Esophagus squamous epithelium (tissue), 5 donors: ENCODE measurements at regions not wholly inside any gene's neighbourhood (a gene's known extent, or its start where the extent isn't known, plus 50 kb on each side); places are given as distances from the start of the nearest gene placed in this dataset.

ENCODE experiments used
- DNase-seq: peaks from one replicate; lab custom pipeline; 2025; lab: John Stamatoyannopoulos, UW
- H3K27ac ChIP-seq, 4 donors: fragments of 200-600 bp; sonication (generic); one replicate each; pipeline ENCODE4 v1.5.1; 2016 to 2019; ENCODE audit warnings: mild to moderate bottlenecking in 1 of 4
- H3K27me3 ChIP-seq, 4 donors: fragments of 200-600 bp; sonication (generic); 1 replicate in 3 of 4; 2 replicates in 1 of 4; pipeline versions ENCODE4 v1.5.1 to v1.6.0; 2017 to 2021; ENCODE audit warnings: antibody characterized with exemption in 1 of 4
- H3K36me3 ChIP-seq, 3 donors: fragments of 200-600 bp; sonication (generic); one replicate each; pipeline ENCODE4 v1.5.1; 2016 to 2019
- H3K4me1 ChIP-seq, 3 donors: fragments of 200-600 bp; sonication (generic); one replicate each; pipeline ENCODE4 v1.5.1; 2017 to 2019
- H3K4me3 ChIP-seq, 4 donors: fragments of 200-600 bp; sonication (generic); 1 replicate in 3 of 4; 2 replicates in 1 of 4; pipeline ENCODE4 v1.5.1; 2016 to 2019; ENCODE audit warnings: mild to moderate bottlenecking in 2 of 4, moderate library complexity in 1 of 4
- H3K9me3 ChIP-seq, 3 donors: fragments of 200-600 bp; sonication (generic); one replicate each; pipeline ENCODE4 v1.5.1; 2016 to 2019
- CTCF ChIP-seq, 6 experiments: fragments of 450-650 bp in 4 of 6; fragments of 200-600 bp in 2 of 6; sonication (generic) in 2 of 6; IDR thresholded peaks; one replicate each; pipeline ENCODE4 v1.5.1; 2016 to 2019; ENCODE audit warnings: antibody characterized with exemption in 6 of 6, mild to moderate bottlenecking in 4 of 6, moderate library complexity in 4 of 6
- POLR2A ChIP-seq, 4 donors: fragments of 450-650 bp; IDR thresholded peaks; one replicate each; pipeline ENCODE4 v1.6.1; 2017; ENCODE audit warnings: antibody characterized with exemption in 4 of 4, mild to moderate bottlenecking in 4 of 4, moderate library complexity in 3 of 4
- WGBS, 2 donors: methylation state at CpG; one replicate each; pipeline ENCODE4 v1.1.5; 2018; 5-methylcytosine and 5-hydroxymethylcytosine counted together
- intact Hi-C: fragments of 100-400 bp; cut with DNase I; formaldehyde crosslinking; loops from one replicate; pipeline ENCODE4 v1.15.0; 2022
- donor health status: DM: yes; HTN: yes; CAD: no.

DNA sequence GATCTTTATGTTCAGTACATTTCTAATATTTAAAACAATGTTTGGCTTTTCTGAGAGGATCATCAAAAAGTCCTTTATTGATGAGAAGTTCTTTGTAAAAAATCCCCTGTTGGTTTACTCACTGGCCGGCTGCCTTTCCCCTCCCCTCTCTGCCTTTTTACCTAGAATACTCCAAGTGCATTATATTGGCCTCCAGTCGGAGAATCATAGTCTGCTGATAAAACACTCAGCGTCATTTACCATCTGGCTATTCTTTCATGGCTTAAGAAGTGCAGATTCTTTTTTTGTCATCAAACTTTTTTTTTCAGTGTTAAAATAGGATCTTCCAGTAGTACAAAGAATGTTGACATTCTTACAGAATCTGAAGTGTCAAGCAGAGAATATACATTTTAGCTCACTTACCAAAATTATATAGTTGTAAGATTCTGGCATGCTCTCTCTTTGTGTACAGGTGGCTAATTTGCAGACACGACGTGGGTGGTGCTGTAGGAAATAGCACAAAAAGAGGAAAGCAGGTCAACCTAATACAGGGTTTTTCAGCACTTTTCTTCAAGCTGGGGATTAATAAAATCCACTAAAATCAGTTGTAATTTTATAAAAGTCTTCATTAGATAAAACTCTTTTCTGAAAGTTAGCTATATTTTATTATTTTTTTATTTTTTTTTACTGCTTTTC is 731.8 kb downstream of the KCTD8 start:
- Histone ChIP-seq H3K27ac (no peak overlapping the region), H3K4me1 (no peaks in the 10 kb centered on the region), H3K36me3 (no peaks in the 10 kb centered on the region), H3K9me3 (no peaks in the 10 kb centered on the region), H3K4me3 (no peak overlapping the region), H3K27me3 (no peaks in the 10 kb centered on the region)
- intact Hi-C loops, result no loop called here
- TF ChIP-seq POLR2A (IDR thresholded peaks at IDR 0.05), result no peak
- no peak for TF ChIP-seq CTCF (IDR thresholded peaks at IDR 0.05)
- DNase-seq, result no peak
- 33 to 50% methylated on average over 5 of the region's 5 CpGs for WGBS, 2 donors

DNA sequence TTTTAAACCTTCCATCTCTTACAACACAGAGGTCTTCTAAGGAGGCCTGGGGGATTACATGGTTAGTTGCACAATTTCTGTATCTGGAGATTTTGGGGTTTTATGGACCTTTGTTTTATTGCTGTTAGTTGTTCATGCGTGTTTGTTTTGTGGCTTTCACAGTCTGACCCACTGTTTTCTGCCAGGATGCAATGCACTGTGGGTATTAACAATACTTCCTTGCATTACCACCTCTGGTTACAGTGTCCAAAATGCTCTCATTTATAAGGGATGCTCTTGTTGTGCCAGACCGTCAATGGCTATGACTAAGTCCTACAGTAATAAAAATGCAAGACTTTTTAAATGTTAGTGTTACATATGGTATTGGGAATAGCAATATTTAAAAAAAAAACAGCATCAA is 730.2 kb downstream of the KCTD8 start:
- Histone ChIP-seq H3K4me1 (no peaks in the 10 kb centered on the region), H3K27me3 (no peaks in the 10 kb centered on the region), H3K36me3 (no peaks in the 10 kb centered on the region), H3K4me3 (no peak overlapping the region), H3K27ac (no peak overlapping the region), H3K9me3 (no peaks in the 10 kb centered on the region)
- TF ChIP-seq POLR2A (IDR thresholded peaks at IDR 0.05), result no peak
- TF ChIP-seq CTCF (IDR thresholded peaks at IDR 0.05), result no peak
- 63 to 88% methylated on average over 2 of the region's 2 CpGs for WGBS, 2 donors
- no peak for DNase-seq
- intact Hi-C loops, result no loop called here

- DNase-seq, result no peak
- Histone ChIP-seq H3K27me3 (no peaks in the 10 kb centered on the region), H3K4me1 (no peaks in the 10 kb centered on the region), H3K27ac (no peak overlapping the region), H3K4me3 (no peak overlapping the region), H3K9me3 (peaks cover 0 to 3% (median 0%) of the 10 kb centered on the region in 3 donors), H3K36me3 (no peaks in the 10 kb centered on the region)
- no peak for TF ChIP-seq CTCF (IDR thresholded peaks at IDR 0.05)
- 40 to 51% methylated on average over 7 to 9 of the region's 9 CpGs for WGBS, 2 donors
- intact Hi-C loops, result no loop called here
These were observed 715.7 kb downstream of the KCTD8 start for GRCh38 chr4:43732829-43733426.

DNA sequence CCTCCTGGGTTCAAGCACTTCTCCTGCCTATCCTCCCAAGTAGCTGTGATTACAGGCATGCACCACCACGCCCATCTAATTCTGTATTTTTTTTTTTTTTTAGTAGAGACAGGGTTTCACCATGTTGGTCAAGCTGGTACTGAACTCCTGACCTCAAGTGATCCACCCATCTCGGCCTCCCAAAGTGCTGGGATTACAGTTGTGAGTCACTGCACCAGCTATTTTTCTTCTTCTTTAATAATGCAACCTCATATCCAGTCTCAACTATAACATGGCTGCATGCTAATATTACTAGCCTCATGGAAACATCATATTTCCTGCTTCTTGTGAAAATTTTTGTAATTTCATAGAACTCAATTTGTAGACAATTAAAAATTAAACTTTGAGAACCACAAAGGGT is 706.5 kb downstream of the KCTD8 start:
- no peak for DNase-seq
- intact Hi-C loops, result no loop called here
- Histone ChIP-seq H3K27me3 (no peaks in the 10 kb centered on the region), H3K4me1 (no peaks in the 10 kb centered on the region), H3K9me3 (no peaks in the 10 kb centered on the region), H3K4me3 (no peak overlapping the region), H3K27ac (no peak overlapping the region), H3K36me3 (no peaks in the 10 kb centered on the region)
- TF ChIP-seq CTCF (IDR thresholded peaks at IDR 0.05), result no peak
- no peak for TF ChIP-seq POLR2A (IDR thresholded peaks at IDR 0.05)
- 38 to 56% methylated on average over 2 of the region's 2 CpGs for WGBS, 2 donors

DNA sequence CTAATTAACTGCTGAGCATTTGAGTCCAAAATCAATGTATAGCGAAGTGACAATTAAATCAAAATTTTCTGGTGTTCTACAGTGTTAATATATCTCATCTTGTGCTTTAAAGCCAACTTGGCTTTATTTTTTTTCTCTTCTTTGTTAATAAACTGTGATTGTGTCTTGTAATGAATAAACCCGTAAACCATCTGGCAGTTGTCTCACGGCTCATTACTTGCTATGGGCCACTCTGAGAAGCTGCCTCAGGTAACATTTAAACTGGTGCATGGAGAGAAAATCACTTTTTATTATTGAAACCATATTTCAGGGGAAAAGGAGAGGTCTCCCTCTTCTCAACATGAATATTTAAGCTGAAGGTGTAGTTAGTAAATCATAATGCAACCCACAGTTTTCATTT is 694.0 kb downstream of the KCTD8 start:
- Histone ChIP-seq H3K4me3 (no peak overlapping the region), H3K36me3 (no peaks in the 10 kb centered on the region), H3K27me3 (no peaks in the 10 kb centered on the region), H3K4me1 (no peaks in the 10 kb centered on the region), H3K27ac (no peak overlapping the region), H3K9me3 (no peaks in the 10 kb centered on the region)
- DNase-seq, result no peak
- WGBS, 2 donors, result 63 to 67% methylated on average over 3 of the region's 3 CpGs
- intact Hi-C loops, result no loop called here
- TF ChIP-seq POLR2A (IDR thresholded peaks at IDR 0.05) (no peak), CTCF (IDR thresholded peaks at IDR 0.05) (no peak)
